OCI-LY1 (cell line): ENCODE measurements at regions not wholly inside any gene's neighbourhood (a gene's known extent, or its start where the extent isn't known, plus 50 kb on each side); places are given as distances from the start of the nearest gene placed in this dataset.

Experiments
- EZH2 ChIP-seq: fragments of 200-600 bp; sonication (generic), shearing (Covaris generic); IDR thresholded peaks from 2 replicates; pipeline ENCODE4 v1.8.0; 2017; ENCODE audit warnings: borderline replicate concordance, mixed run types, mild to moderate bottlenecking, antibody characterized with exemption, low read length, moderate library complexity, mixed read lengths
- TF ChIP-seq, protein P1 (sequence below): fragments of 200-600 bp; sonication (generic), shearing (Covaris generic); IDR thresholded peaks from 2 replicates; pipeline ENCODE4 v1.5.1; 2017; ENCODE audit warnings: mild to moderate bottlenecking, antibody characterized with exemption, low read length, moderate library complexity, mixed read lengths

DNA sequence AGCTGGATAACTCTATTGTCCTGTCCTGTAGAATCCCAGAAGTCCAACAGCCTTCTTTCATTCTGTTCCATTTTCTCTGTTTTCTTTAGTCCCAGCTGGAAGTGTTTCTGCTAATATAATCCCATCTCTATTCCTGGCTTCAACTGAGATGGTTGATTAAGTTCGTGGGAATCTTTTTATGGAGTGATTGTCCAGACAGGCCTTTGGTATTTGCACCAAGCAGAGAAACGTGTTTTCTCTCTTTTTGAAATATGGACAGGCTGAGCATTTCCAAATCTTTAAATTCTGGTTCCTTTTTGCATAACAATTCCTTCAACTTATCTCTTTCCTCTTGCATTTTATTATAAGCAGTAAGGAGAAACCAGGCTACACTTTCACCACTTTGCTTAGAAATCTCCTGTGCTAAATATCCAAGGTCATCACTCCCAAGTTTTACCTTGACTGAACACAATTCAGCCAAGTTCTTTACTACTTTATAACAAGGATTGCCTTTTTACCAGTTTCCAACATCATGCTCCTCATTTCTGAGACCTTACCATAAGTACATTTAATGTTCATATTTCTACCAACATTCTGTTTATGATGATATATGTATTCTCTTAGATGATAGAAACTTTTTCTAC lies 108.8 kb downstream of the ZFP36L2 start:
- TF ChIP-seq, protein P1, sequence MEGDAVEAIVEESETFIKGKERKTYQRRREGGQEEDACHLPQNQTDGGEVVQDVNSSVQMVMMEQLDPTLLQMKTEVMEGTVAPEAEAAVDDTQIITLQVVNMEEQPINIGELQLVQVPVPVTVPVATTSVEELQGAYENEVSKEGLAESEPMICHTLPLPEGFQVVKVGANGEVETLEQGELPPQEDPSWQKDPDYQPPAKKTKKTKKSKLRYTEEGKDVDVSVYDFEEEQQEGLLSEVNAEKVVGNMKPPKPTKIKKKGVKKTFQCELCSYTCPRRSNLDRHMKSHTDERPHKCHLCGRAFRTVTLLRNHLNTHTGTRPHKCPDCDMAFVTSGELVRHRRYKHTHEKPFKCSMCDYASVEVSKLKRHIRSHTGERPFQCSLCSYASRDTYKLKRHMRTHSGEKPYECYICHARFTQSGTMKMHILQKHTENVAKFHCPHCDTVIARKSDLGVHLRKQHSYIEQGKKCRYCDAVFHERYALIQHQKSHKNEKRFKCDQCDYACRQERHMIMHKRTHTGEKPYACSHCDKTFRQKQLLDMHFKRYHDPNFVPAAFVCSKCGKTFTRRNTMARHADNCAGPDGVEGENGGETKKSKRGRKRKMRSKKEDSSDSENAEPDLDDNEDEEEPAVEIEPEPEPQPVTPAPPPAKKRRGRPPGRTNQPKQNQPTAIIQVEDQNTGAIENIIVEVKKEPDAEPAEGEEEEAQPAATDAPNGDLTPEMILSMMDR, result no peak
- TF ChIP-seq EZH2, result no peak
